ENCODE measurements at regions not wholly inside any gene's neighbourhood (a gene's known extent, or its start where the extent isn't known, plus 50 kb on each side); places are given as distances from the start of the nearest gene placed in this dataset.

GRCh38 chr5:6858419-6858818, 145.2 kb downstream of the TENT4A start:
- TF ChIP-seq POLR2A (IDR thresholded peaks at IDR 0.05; ENCODE audit: control extremely low read depth in 1 of 2, low read depth in 2 of 2, low read length in 2 of 2) (no peak), CEBPB (IDR thresholded peaks at IDR 0.05; ENCODE audit: low read depth, low read length) (no peak), SP2 (IDR thresholded peaks at IDR 0.05; ENCODE audit: low read length) (no peak), MAX (IDR thresholded peaks at IDR 0.05) (no peak), ATF2 (IDR thresholded peaks at IDR 0.05; ENCODE audit: low read length) (no peak), JUN (IDR thresholded peaks at IDR 0.05; ENCODE audit: low read depth, low read length) (no peak), CTCF (IDR thresholded peaks at IDR 0.05; ENCODE audit: control extremely low read depth in 1 of 3, insufficient read depth in 1 of 3, low read depth in 1 of 3, low read length in 3 of 3) (no peak), MAFK (IDR thresholded peaks at IDR 0.05; ENCODE audit: low read depth, low read length) (no peak), EZH2 (IDR thresholded peaks at IDR 0.05; ENCODE audit: low read depth, low read length, severe bottlenecking) (no peak), ATF3 (IDR thresholded peaks at IDR 0.05; ENCODE audit: insufficient read depth, low read depth, low read length) (no peak), SUZ12 (IDR thresholded peaks at IDR 0.05; ENCODE audit: low read length) (no peak)

Data from H1 (cell line).